ENCODE measurements at regions not wholly inside any gene's neighbourhood (a gene's known extent, or its start where the extent isn't known, plus 50 kb on each side); places are given as distances from the start of the nearest gene placed in this dataset.

GRCh38 chr14:58711382-58711781 is 73.6 kb downstream of the DACT1 start:
- Histone ChIP-seq H3K4me2 (ENCODE audit: low read length) (no peak overlapping the region), H3K36me3 (ENCODE audit: insufficient read depth, low read length) (no peaks in the 10 kb centered on the region), H3K79me2 (ENCODE audit: insufficient read depth, low read depth, low read length) (no peaks in the 10 kb centered on the region), H3K27ac (ENCODE audit: low read depth, low read length, poor library complexity, severe bottlenecking) (no peak overlapping the region), H3K4me3 (ENCODE audit: low read depth, low read length, poor library complexity, severe bottlenecking) (no peak overlapping the region), H3K9me2 (ENCODE audit: insufficient read depth, low read length) (no peaks in the 10 kb centered on the region), H3K9me3 (ENCODE audit: low read length) (no peaks in the 10 kb centered on the region), H4K20me1 (ENCODE audit: insufficient read depth, low read length) (no peaks in the 10 kb centered on the region), H2AFZ (ENCODE audit: low read length) (no peak overlapping the region), H3K4me1 (ENCODE audit: insufficient read depth, low read length, poor library complexity, severe bottlenecking) (no peaks in the 10 kb centered on the region)
- TF ChIP-seq, protein P1, sequence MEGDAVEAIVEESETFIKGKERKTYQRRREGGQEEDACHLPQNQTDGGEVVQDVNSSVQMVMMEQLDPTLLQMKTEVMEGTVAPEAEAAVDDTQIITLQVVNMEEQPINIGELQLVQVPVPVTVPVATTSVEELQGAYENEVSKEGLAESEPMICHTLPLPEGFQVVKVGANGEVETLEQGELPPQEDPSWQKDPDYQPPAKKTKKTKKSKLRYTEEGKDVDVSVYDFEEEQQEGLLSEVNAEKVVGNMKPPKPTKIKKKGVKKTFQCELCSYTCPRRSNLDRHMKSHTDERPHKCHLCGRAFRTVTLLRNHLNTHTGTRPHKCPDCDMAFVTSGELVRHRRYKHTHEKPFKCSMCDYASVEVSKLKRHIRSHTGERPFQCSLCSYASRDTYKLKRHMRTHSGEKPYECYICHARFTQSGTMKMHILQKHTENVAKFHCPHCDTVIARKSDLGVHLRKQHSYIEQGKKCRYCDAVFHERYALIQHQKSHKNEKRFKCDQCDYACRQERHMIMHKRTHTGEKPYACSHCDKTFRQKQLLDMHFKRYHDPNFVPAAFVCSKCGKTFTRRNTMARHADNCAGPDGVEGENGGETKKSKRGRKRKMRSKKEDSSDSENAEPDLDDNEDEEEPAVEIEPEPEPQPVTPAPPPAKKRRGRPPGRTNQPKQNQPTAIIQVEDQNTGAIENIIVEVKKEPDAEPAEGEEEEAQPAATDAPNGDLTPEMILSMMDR (conservative IDR thresholded peaks at IDR 0.05; ENCODE audit: low read length): no peak
- TF ChIP-seq EZH2phosphoT487 (IDR thresholded peaks at IDR 0.05; ENCODE audit: borderline replicate concordance, low read depth, low read length): no peak
- intact Hi-C loops (cut with micrococcal nuclease; ENCODE audit: unreplicated experiment): no loop called here
- ChIA-PET CTCF (ENCODE audit: unreplicated experiment) (no interaction called here), POLR2A (no interaction called here)
- DNase-seq (ENCODE audit: low spot score): no peak
- no TSS peak for BruUV-seq (replicated peaks)

DNA sequence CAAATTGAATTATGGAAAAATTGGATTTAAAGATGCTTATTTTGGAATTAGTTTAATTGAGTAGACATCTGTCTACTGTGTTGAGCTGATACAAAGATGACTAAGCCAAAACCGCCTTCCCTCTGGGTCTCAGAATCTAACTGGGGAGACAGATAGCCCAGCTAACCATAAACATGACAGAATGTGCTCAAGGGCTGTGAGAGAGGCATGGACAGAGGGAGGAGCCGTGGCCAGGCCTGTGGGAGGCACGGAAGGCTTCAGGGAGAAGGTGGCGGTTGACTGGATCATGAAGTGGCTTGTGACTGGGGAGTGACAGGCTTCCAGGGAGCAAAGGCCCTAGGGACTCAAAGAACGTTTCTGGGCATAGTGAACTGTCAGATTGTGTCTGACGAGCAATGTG is 74.6 kb downstream of the DACT1 start:
- TF ChIP-seq, protein P1 (conservative IDR thresholded peaks at IDR 0.05; ENCODE audit: low read length): no peak
- TF ChIP-seq EZH2phosphoT487 (IDR thresholded peaks at IDR 0.05; ENCODE audit: borderline replicate concordance, low read depth, low read length): no peak
- DNase-seq (ENCODE audit: low spot score): no peak
- Histone ChIP-seq H3K9me3 (ENCODE audit: low read length) (no peaks in the 10 kb centered on the region), H4K20me1 (ENCODE audit: insufficient read depth, low read length) (no peaks in the 10 kb centered on the region), H2AFZ (ENCODE audit: low read length) (no peak overlapping the region), H3K4me3 (ENCODE audit: low read depth, low read length, poor library complexity, severe bottlenecking) (no peak overlapping the region), H3K79me2 (ENCODE audit: insufficient read depth, low read depth, low read length) (no peaks in the 10 kb centered on the region), H3K4me2 (ENCODE audit: low read length) (no peak overlapping the region), H3K36me3 (ENCODE audit: insufficient read depth, low read length) (no peaks in the 10 kb centered on the region), H3K27ac (ENCODE audit: low read depth, low read length, poor library complexity, severe bottlenecking) (no peak overlapping the region), H3K9me2 (ENCODE audit: insufficient read depth, low read length) (no peaks in the 10 kb centered on the region), H3K4me1 (ENCODE audit: insufficient read depth, low read length, poor library complexity, severe bottlenecking) (no peaks in the 10 kb centered on the region)
- CTCF ChIA-PET (ENCODE audit: unreplicated experiment): no interaction called here
- no TSS peak for BruUV-seq (replicated peaks)
- intact Hi-C loops (cut with micrococcal nuclease; ENCODE audit: unreplicated experiment): no loop called here
- POLR2A ChIA-PET: no interaction called here

DNA sequence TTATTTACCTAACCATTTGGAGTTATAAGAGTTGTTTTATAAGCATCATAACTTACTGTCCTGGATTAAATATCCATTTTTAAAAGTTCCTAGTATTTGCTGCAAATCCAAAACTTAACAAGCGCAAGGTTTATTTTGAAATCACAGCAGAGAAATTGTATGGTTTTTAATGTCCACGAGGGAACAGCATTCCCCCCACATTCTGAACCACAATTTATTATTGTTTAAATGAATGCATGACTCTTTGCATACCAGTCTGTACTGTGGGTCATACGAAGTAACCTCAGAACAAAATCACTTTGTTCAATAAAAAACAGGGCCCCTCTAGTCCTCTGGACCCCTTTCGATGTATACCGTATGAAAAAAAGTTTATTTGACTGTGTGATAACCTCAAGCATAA is 75.9 kb downstream of the DACT1 start:
- Histone ChIP-seq H3K79me2 (ENCODE audit: insufficient read depth, low read depth, low read length) (no peaks in the 10 kb centered on the region), H3K9me3 (ENCODE audit: low read length) (no peaks in the 10 kb centered on the region), H3K36me3 (ENCODE audit: insufficient read depth, low read length) (no peaks in the 10 kb centered on the region), H3K4me1 (ENCODE audit: insufficient read depth, low read length, poor library complexity, severe bottlenecking) (no peaks in the 10 kb centered on the region), H2AFZ (ENCODE audit: low read length) (no peak overlapping the region), H4K20me1 (ENCODE audit: insufficient read depth, low read length) (no peaks in the 10 kb centered on the region), H3K4me3 (ENCODE audit: low read depth, low read length, poor library complexity, severe bottlenecking) (no peak overlapping the region), H3K9me2 (ENCODE audit: insufficient read depth, low read length) (no peaks in the 10 kb centered on the region), H3K27ac (ENCODE audit: low read depth, low read length, poor library complexity, severe bottlenecking) (no peak overlapping the region), H3K4me2 (ENCODE audit: low read length) (no peak overlapping the region)
- TF ChIP-seq, protein P1 (conservative IDR thresholded peaks at IDR 0.05; ENCODE audit: low read length): no peak
- no peak for TF ChIP-seq EZH2phosphoT487 (IDR thresholded peaks at IDR 0.05; ENCODE audit: borderline replicate concordance, low read depth, low read length)
- ChIA-PET POLR2A (interaction anchor here (0.6 kb wide), 2 partner anchors 127 to 1113 kb away, joined by 3 read pairs; no protein-coding TSS in a partner anchor), CTCF (ENCODE audit: unreplicated experiment) (no interaction called here)
- no TSS peak for BruUV-seq (replicated peaks)
- intact Hi-C loops (cut with micrococcal nuclease; ENCODE audit: unreplicated experiment): no loop called here
- no peak for DNase-seq (ENCODE audit: low spot score)

All from OCI-LY7 (cell line).